ENCODE measurements at regions not wholly inside any gene's neighbourhood (a gene's known extent, or its start where the extent isn't known, plus 50 kb on each side); places are given as distances from the start of the nearest gene placed in this dataset.

GRCh38 chr6:33856031-33856590, 52.3 kb upstream of the MLN start:
- Mint-ChIP-seq H3K4me1 (peaks cover 27% of the 10 kb centered on the region), H3K36me3 (ENCODE audit: low read depth) (no peaks in the 10 kb centered on the region), H3K27ac (no peak overlapping the region), H3K27me3 (peaks cover 19% of the 10 kb centered on the region), H3K9me3 (no peaks in the 10 kb centered on the region), H3K4me3 (no peak overlapping the region)
- intact Hi-C loops (cut with micrococcal nuclease): loop anchor here (10.0 kb wide), 1 partner anchor 49 kb away; no protein-coding TSS in a partner anchor
- no peak for DNase-seq

- Mint-ChIP-seq H3K27ac (no peak overlapping the region), H3K36me3 (ENCODE audit: low read depth) (no peaks in the 10 kb centered on the region), H3K4me3 (no peak overlapping the region), H3K27me3 (peaks cover 30% of the 10 kb centered on the region), H3K9me3 (no peaks in the 10 kb centered on the region), H3K4me1 (peaks cover 19% of the 10 kb centered on the region)
- intact Hi-C loops (cut with micrococcal nuclease): loop anchor here (10.0 kb wide), 1 partner anchor 50 kb away; no protein-coding TSS in a partner anchor
- no peak for DNase-seq
Measured at GRCh38 chr6:33854572-33855030, 50.8 kb upstream of the MLN start.

GRCh38 chr6:33853736-33854135, 49.9 kb upstream of the MLN start:
- Mint-ChIP-seq H3K27ac (no peak overlapping the region), H3K9me3 (no peaks in the 10 kb centered on the region), H3K36me3 (ENCODE audit: low read depth) (no peaks in the 10 kb centered on the region), H3K4me3 (no peak overlapping the region), H3K4me1 (peaks cover 19% of the 10 kb centered on the region), H3K27me3 (peaks cover 31% of the 10 kb centered on the region)
- DNase-seq: no peak
- intact Hi-C loops (cut with micrococcal nuclease): loop anchor here (10.0 kb wide), 1 partner anchor 51 kb away; no protein-coding TSS in a partner anchor
